ENCODE measurements at regions not wholly inside any gene's neighbourhood (a gene's known extent, or its start where the extent isn't known, plus 50 kb on each side); places are given as distances from the start of the nearest gene placed in this dataset.

- TF ChIP-seq ISL1 (CRISPR knock-in tag; IDR thresholded peaks at IDR 0.05) (no peak), CREB5 (CRISPR knock-in tag; IDR thresholded peaks at IDR 0.05; ENCODE audit: low read depth) (no peak), ZFP3 (CRISPR knock-in tag; IDR thresholded peaks at IDR 0.05) (no peak), ZNF8 (CRISPR knock-in tag; IDR thresholded peaks at IDR 0.05) (no peak), PATZ1 (CRISPR knock-in tag; IDR thresholded peaks at IDR 0.05; ENCODE audit: borderline replicate concordance) (no peak), TCF4 (CRISPR knock-in tag; IDR thresholded peaks at IDR 0.05; ENCODE audit: borderline replicate concordance) (no peak), ARNTL (CRISPR knock-in tag; IDR thresholded peaks at IDR 0.05; ENCODE audit: borderline replicate concordance, low read depth) (no peak), ZC3H10 (CRISPR knock-in tag; IDR thresholded peaks at IDR 0.05) (no peak), BACH2 (CRISPR knock-in tag; IDR thresholded peaks at IDR 0.05; ENCODE audit: borderline replicate concordance) (no peak), OSR1 (CRISPR knock-in tag; IDR thresholded peaks at IDR 0.05) (no peak), ESRRG (CRISPR knock-in tag; IDR thresholded peaks at IDR 0.05) (no peak)
Observed at GRCh38 chr13:97700306-97700848, 253.1 kb upstream of the IPO5 start.

Measured in SK-N-SH treated with all-trans-retinoic acid at 6 μM for 48 hours (cell line).